Keratinocyte (primary cell): ENCODE measurements at regions not wholly inside any gene's neighbourhood (a gene's known extent, or its start where the extent isn't known, plus 50 kb on each side); places are given as distances from the start of the nearest gene placed in this dataset.

Source experiments
- DNase-seq: peaks from one replicate; pipeline ENCODE4 v3.0.0-alpha.2; 2011; ENCODE audit warnings: low read depth, missing footprints, low spot score
- FAIRE-seq: peaks from 2 replicates; lab custom pipeline; 2011; peaks lifted over from hg19 to GRCh38; lab: Jason Lieb, UNC
- H2AFZ ChIP-seq: 2 replicates; pipeline ENCODE4 v1.6.0; 2012; ENCODE audit warnings: low read length, control low read depth, inconsistent platforms; ENCODE audit not compliant: control insufficient read depth
- H3K27ac ChIP-seq: 2 replicates; pipeline ENCODE4 v1.5.1; 2011; ENCODE audit warnings: low read length; ENCODE audit not compliant: control insufficient read depth, insufficient read depth
- H3K27me3 ChIP-seq: 3 replicates; pipeline ENCODE4 v1.6.0; 2011; ENCODE audit warnings: low read length; ENCODE audit not compliant: control insufficient read depth, insufficient read depth; ENCODE audit errors: extremely low read depth
- H3K36me3 ChIP-seq, 2 experiments: 2 replicates in 1 of 2; 3 replicates in 1 of 2; pipeline ENCODE4 v1.5.1; 2011; ENCODE audit warnings: low read length in 2 of 2, mild to moderate bottlenecking in 1 of 2; ENCODE audit not compliant: control insufficient read depth in 2 of 2, insufficient read depth in 2 of 2; ENCODE audit errors: extremely low read depth in 1 of 2
- H3K4me1 ChIP-seq: 3 replicates; pipeline ENCODE4 v1.5.1; 2011; ENCODE audit warnings: low read length; ENCODE audit not compliant: control insufficient read depth, insufficient read depth; ENCODE audit errors: extremely low read depth
- H3K4me2 ChIP-seq: 3 replicates; pipeline ENCODE4 v1.6.0; 2011; ENCODE audit warnings: low read depth, low read length; ENCODE audit not compliant: control insufficient read depth, insufficient read depth; ENCODE audit errors: extremely low read depth
- H3K4me3 ChIP-seq, 3 experiments: fragments of 200-600 bp in 1 of 3; sonication (generic) in 1 of 3; 2 replicates in 2 of 3; 3 replicates in 1 of 3; pipeline ENCODE4 v1.5.1; 2011 to 2016; ENCODE audit warnings: low read length in 3 of 3, mild to moderate bottlenecking in 3 of 3, control low read depth in 2 of 3, inconsistent platforms in 1 of 3, low read depth in 1 of 3, mixed read lengths in 1 of 3, mixed run types in 1 of 3, moderate library complexity in 1 of 3; ENCODE audit not compliant: control insufficient read depth in 2 of 3, insufficient read depth in 2 of 3; ENCODE audit errors: extremely low read depth in 1 of 3
- H3K79me2 ChIP-seq: 2 replicates; pipeline ENCODE4 v1.6.0; 2012; ENCODE audit warnings: low read length; ENCODE audit not compliant: control insufficient read depth, insufficient read depth
- H3K9ac ChIP-seq: 3 replicates; pipeline ENCODE4 v1.6.0; 2011; ENCODE audit warnings: low read length; ENCODE audit not compliant: control insufficient read depth, insufficient read depth; ENCODE audit errors: extremely low read depth
- H3K9me1 ChIP-seq: 3 replicates; pipeline ENCODE4 v1.6.0; 2011; ENCODE audit warnings: low read length; ENCODE audit not compliant: control insufficient read depth, insufficient read depth; ENCODE audit errors: extremely low read depth
- H3K9me3 ChIP-seq: 2 replicates; pipeline ENCODE4 v1.5.1; 2012; ENCODE audit warnings: low read depth, low read length; ENCODE audit not compliant: control insufficient read depth
- H4K20me1 ChIP-seq: 3 replicates; pipeline ENCODE4 v1.6.0; 2011; ENCODE audit warnings: low read length; ENCODE audit not compliant: control insufficient read depth, insufficient read depth; ENCODE audit errors: extremely low read depth
- CTCF ChIP-seq, 3 experiments: IDR thresholded peaks in 1 of 3; conservative IDR thresholded peaks in 1 of 3; optimal IDR thresholded peaks in 1 of 3; 2 replicates in 2 of 3; 3 replicates in 1 of 3; pipeline versions ENCODE3 to v1.5.1; 2011; ENCODE audit warnings: low read length in 3 of 3, mild to moderate bottlenecking in 3 of 3, moderate library complexity in 2 of 3, control low read depth in 1 of 3, inconsistent platforms in 1 of 3; ENCODE audit not compliant: insufficient read depth in 2 of 3; ENCODE audit errors: extremely low read depth in 1 of 3
- EZH2 ChIP-seq: IDR thresholded peaks from one replicate; pipeline ENCODE4 v1.6.1; 2012; ENCODE audit warnings: inconsistent platforms, mild to moderate bottlenecking, low read length, moderate library complexity
- dilution Hi-C: fragments of 300-500 bp; cut with MboI; formaldehyde crosslinking; loops from one replicate; pipeline ENCODE4 v1.7.0; 2020; ENCODE audit warnings: low sequenced_read_pairs; ENCODE audit not compliant: extremely low pct_ligation_motif_present

GRCh38 chr2:134148843-134149472 is 104.9 kb upstream of the MGAT5 start:
- Histone ChIP-seq H3K9me1 (no peaks in the 10 kb centered on the region), H3K9ac (peak overlapping the region; percentile 24), H3K4me1 (peaks cover 46% of the 10 kb centered on the region), H3K4me3 (peak overlapping the region in 1 of 3 experiments; percentile 22), H3K79me2 (peaks cover 36% of the 10 kb centered on the region), H4K20me1 (no peaks in the 10 kb centered on the region), H3K9me3 (no peaks in the 10 kb centered on the region), H3K27me3 (no peaks in the 10 kb centered on the region), H3K36me3 (peaks cover 0 to 3% of the 10 kb centered on the region in 2 experiments), H3K27ac (peak overlapping the region; percentile 55), H2AFZ (peak overlapping the region; percentile 21), H3K4me2 (peak overlapping the region; percentile 57)
- peak; percentile 13 for FAIRE-seq
- no peak for DNase-seq
- no peak for TF ChIP-seq EZH2
- TF ChIP-seq CTCF (optimal IDR thresholded peaks at IDR 0.05 in 1 of 3, IDR thresholded peaks at IDR 0.05 in 1 of 3, conservative IDR thresholded peaks at IDR 0.05 in 1 of 3; ENCODE audit: extremely low read depth in 1 of 3, insufficient read depth in 2 of 3, low read length in 3 of 3), result no peak
- dilution Hi-C loops, result no loop called here

- Histone ChIP-seq H3K9ac (no peak overlapping the region), H3K9me1 (no peaks in the 10 kb centered on the region), H3K27me3 (no peaks in the 10 kb centered on the region), H3K36me3 (no peaks in the 10 kb centered on the region), H3K27ac (peak overlapping the region; percentile 55), H4K20me1 (no peaks in the 10 kb centered on the region), H3K79me2 (peaks cover 36% of the 10 kb centered on the region), H2AFZ (no peak overlapping the region), H3K9me3 (no peaks in the 10 kb centered on the region), H3K4me1 (peaks cover 42% of the 10 kb centered on the region), H3K4me2 (no peak overlapping the region), H3K4me3 (no peak overlapping the region)
- FAIRE-seq (no peak), DNase-seq (no peak)
- dilution Hi-C loops, result no loop called here
- no peak for TF ChIP-seq EZH2
- no peak for TF ChIP-seq CTCF (optimal IDR thresholded peaks at IDR 0.05 in 1 of 3, IDR thresholded peaks at IDR 0.05 in 1 of 3, conservative IDR thresholded peaks at IDR 0.05 in 1 of 3; ENCODE audit: extremely low read depth in 1 of 3, insufficient read depth in 2 of 3, low read length in 3 of 3)
These were observed 104.0 kb upstream of the MGAT5 start for GRCh38 chr2:134149904-134150303.
